ENCODE measurements at regions not wholly inside any gene's neighbourhood (a gene's known extent, or its start where the extent isn't known, plus 50 kb on each side); places are given as distances from the start of the nearest gene placed in this dataset.

- no peak overlapping the region for H3K4me2 ChIP-seq
- Mint-ChIP-seq H3K4me3 (no peak overlapping the region), H3K27me3 (ENCODE audit: insufficient read depth, low read depth, poor library complexity) (peaks cover 5% of the 10 kb centered on the region), H3K4me1 (no peaks in the 10 kb centered on the region), H3K27ac (no peak overlapping the region), H3K9me3 (no peaks in the 10 kb centered on the region), H3K36me3 (ENCODE audit: low read depth) (no peaks in the 10 kb centered on the region)
- H3K4me1 ChIP-seq (ENCODE audit: insufficient read depth), result no peaks in the 10 kb centered on the region
- no peak overlapping the region for H3K27ac ChIP-seq (ENCODE audit: low read depth)
- TF ChIP-seq ZNF331 (CRISPR knock-in tag; IDR thresholded peaks at IDR 0.05; ENCODE audit: low read depth) (no peak), ZNF462 (CRISPR knock-in tag; IDR thresholded peaks at IDR 0.05) (no peak), JUNB (IDR thresholded peaks at IDR 0.05; ENCODE audit: unreplicated experiment) (no peak), POLR2AphosphoS5 (IDR thresholded peaks at IDR 0.05; ENCODE audit: low read depth) (no peak), EZH2 (IDR thresholded peaks at IDR 0.05; ENCODE audit: low read depth, unreplicated experiment) (no peak), CREB1 (CRISPR knock-in tag; IDR thresholded peaks at IDR 0.05; ENCODE audit: low read depth) (no peak), ZNF114 (CRISPR knock-in tag; IDR thresholded peaks at IDR 0.05) (no peak), ETS1 (IDR thresholded peaks at IDR 0.05) (no peak)
- no peaks in the 10 kb centered on the region for H4K20me1 ChIP-seq (replicated peaks; ENCODE audit: insufficient read depth)
- H3K27me3 ChIP-seq (ENCODE audit: insufficient read depth), result no peaks in the 10 kb centered on the region
- no peaks in the 10 kb centered on the region for H3K36me3 ChIP-seq (ENCODE audit: insufficient read depth)
- no peak overlapping the region for H2AFZ ChIP-seq
- no peaks in the 10 kb centered on the region for H3F3A ChIP-seq (replicated peaks; ENCODE audit: low read depth)
- no peak overlapping the region for H3K4me3 ChIP-seq
- H3K9me2 ChIP-seq (ENCODE audit: insufficient read depth), result no peaks in the 10 kb centered on the region
- no peak for ATAC-seq
- H3K79me2 ChIP-seq (replicated peaks; ENCODE audit: insufficient read depth), result no peaks in the 10 kb centered on the region
- no peak for DNase-seq (ENCODE audit: low spot score)
Measured at GRCh38 chr17:59469786-59470485, 95.5 kb upstream of the DHX40 start.
